ENCODE measurements at regions not wholly inside any gene's neighbourhood (a gene's known extent, or its start where the extent isn't known, plus 50 kb on each side); places are given as distances from the start of the nearest gene placed in this dataset.
"Not testable (repeated sequence)": the region's sequence is repeated elsewhere in the genome, so short reads cannot be mapped to it uniquely, and the experiment has no call there.

- H3K27ac ChIP-seq = no peak overlapping the region
- no peak for DNase-seq (ENCODE audit: low read depth, low spot score)
Observed at GRCh38 chr13:63540061-63540460, 2124.4 kb upstream of the PCDH20 start.

GRCh38 chr13:63517371-63517770 is 2101.7 kb upstream of the PCDH20 start:
- no peak for DNase-seq (ENCODE audit: low read depth, low spot score)
- no peak overlapping the region for H3K27ac ChIP-seq

GRCh38 chr13:63516124-63516523 is 2100.5 kb upstream of the PCDH20 start:
- DNase-seq (ENCODE audit: low read depth, low spot score) = no peak
- no peak overlapping the region for H3K27ac ChIP-seq

GRCh38 chr13:63514886-63515285 is 2099.2 kb upstream of the PCDH20 start:
- H3K27ac ChIP-seq = no peak overlapping the region
- no peak for DNase-seq (ENCODE audit: low read depth, low spot score)

- no peak for DNase-seq (ENCODE audit: low read depth, low spot score)
- H3K27ac ChIP-seq = no peak overlapping the region
Observed at GRCh38 chr13:63512095-63512494, 2096.4 kb upstream of the PCDH20 start.

- no peak for DNase-seq (ENCODE audit: low read depth, low spot score)
- no peak overlapping the region for H3K27ac ChIP-seq
Observed at GRCh38 chr13:63501702-63502101, 2086.1 kb upstream of the PCDH20 start.

- no peak overlapping the region for H3K27ac ChIP-seq
- DNase-seq (ENCODE audit: low read depth, low spot score) = no peak
Observed at GRCh38 chr13:63497601-63498000, 2082.0 kb upstream of the PCDH20 start.

- H3K27ac ChIP-seq = no peak overlapping the region
- DNase-seq (ENCODE audit: low read depth, low spot score) = no peak
Observed at GRCh38 chr13:63492604-63493003, 2077.0 kb upstream of the PCDH20 start.

GRCh38 chr13:63490149-63490548 is 2074.5 kb upstream of the PCDH20 start:
- DNase-seq (ENCODE audit: low read depth, low spot score) = no peak
- H3K27ac ChIP-seq = no peak overlapping the region

- DNase-seq (ENCODE audit: low read depth, low spot score) = no peak
- H3K27ac ChIP-seq = no peak overlapping the region
Observed at GRCh38 chr13:63481334-63481733, 2065.7 kb upstream of the PCDH20 start.

- no peak for DNase-seq (ENCODE audit: low read depth, low spot score)
- H3K27ac ChIP-seq = no peak overlapping the region
Observed at GRCh38 chr13:63472711-63473110, 2057.1 kb upstream of the PCDH20 start.

- DNase-seq (ENCODE audit: low read depth, low spot score) = no peak
- H3K27ac ChIP-seq = no peak overlapping the region
Observed at GRCh38 chr13:63463782-63464610, 2048.3 kb upstream of the PCDH20 start.

- H3K27ac ChIP-seq = no peak overlapping the region
- no peak for DNase-seq (ENCODE audit: low read depth, low spot score)
Observed at GRCh38 chr13:63460462-63461090, 2044.9 kb upstream of the PCDH20 start.

- no peak for DNase-seq (ENCODE audit: low read depth, low spot score)
- H3K27ac ChIP-seq = no peak overlapping the region
Observed at GRCh38 chr13:63457186-63457585, 2041.5 kb upstream of the PCDH20 start.

GRCh38 chr13:63455938-63456337 is 2040.3 kb upstream of the PCDH20 start:
- no peak overlapping the region for H3K27ac ChIP-seq
- no peak for DNase-seq (ENCODE audit: low read depth, low spot score)

- H3K27ac ChIP-seq = no peak overlapping the region
- DNase-seq (ENCODE audit: low read depth, low spot score) = no peak
Observed at GRCh38 chr13:63449550-63449949, 2033.9 kb upstream of the PCDH20 start.

GRCh38 chr13:63448692-63449091 is 2033.0 kb upstream of the PCDH20 start:
- H3K27ac ChIP-seq = no peak overlapping the region
- no peak for DNase-seq (ENCODE audit: low read depth, low spot score)

- no peak overlapping the region for H3K27ac ChIP-seq
- no peak for DNase-seq (ENCODE audit: low read depth, low spot score)
Observed at GRCh38 chr13:63446329-63446728, 2030.7 kb upstream of the PCDH20 start.

GRCh38 chr13:63444225-63444624 is 2028.6 kb upstream of the PCDH20 start:
- not testable (repeated sequence) for H3K27ac ChIP-seq; DNase-seq (ENCODE audit: low read depth, low spot score)

- no peak overlapping the region for H3K27ac ChIP-seq
- no peak for DNase-seq (ENCODE audit: low read depth, low spot score)
Observed at GRCh38 chr13:63438951-63439350, 2023.3 kb upstream of the PCDH20 start.

- peak overlapping the region; percentile 69 for H3K27ac ChIP-seq
- no peak for DNase-seq (ENCODE audit: low read depth, low spot score)
Observed at GRCh38 chr13:63436325-63436668, 2020.6 kb upstream of the PCDH20 start.
